ENCODE measurements at regions not wholly inside any gene's neighbourhood (a gene's known extent, or its start where the extent isn't known, plus 50 kb on each side); places are given as distances from the start of the nearest gene placed in this dataset.

GRCh38 chr10:42943025-42943818, 133.6 kb upstream of the RET start:
- TF ChIP-seq CTCF (conservative IDR thresholded peaks at IDR 0.05), result no peak
- TF ChIP-seq EZH2 (IDR thresholded peaks at IDR 0.05; ENCODE audit: low read depth), result no peak

Measured in PC-9 (cell line).